ENCODE measurements at regions not wholly inside any gene's neighbourhood (a gene's known extent, or its start where the extent isn't known, plus 50 kb on each side); places are given as distances from the start of the nearest gene placed in this dataset.
"Not testable (repeated sequence)": the region's sequence is repeated elsewhere in the genome, so short reads cannot be mapped to it uniquely, and the experiment has no call there.

GRCh38 chr9:38892539-38893232 lies 172.8 kb upstream of the FAM240B start:
- TF ChIP-seq, protein P1, sequence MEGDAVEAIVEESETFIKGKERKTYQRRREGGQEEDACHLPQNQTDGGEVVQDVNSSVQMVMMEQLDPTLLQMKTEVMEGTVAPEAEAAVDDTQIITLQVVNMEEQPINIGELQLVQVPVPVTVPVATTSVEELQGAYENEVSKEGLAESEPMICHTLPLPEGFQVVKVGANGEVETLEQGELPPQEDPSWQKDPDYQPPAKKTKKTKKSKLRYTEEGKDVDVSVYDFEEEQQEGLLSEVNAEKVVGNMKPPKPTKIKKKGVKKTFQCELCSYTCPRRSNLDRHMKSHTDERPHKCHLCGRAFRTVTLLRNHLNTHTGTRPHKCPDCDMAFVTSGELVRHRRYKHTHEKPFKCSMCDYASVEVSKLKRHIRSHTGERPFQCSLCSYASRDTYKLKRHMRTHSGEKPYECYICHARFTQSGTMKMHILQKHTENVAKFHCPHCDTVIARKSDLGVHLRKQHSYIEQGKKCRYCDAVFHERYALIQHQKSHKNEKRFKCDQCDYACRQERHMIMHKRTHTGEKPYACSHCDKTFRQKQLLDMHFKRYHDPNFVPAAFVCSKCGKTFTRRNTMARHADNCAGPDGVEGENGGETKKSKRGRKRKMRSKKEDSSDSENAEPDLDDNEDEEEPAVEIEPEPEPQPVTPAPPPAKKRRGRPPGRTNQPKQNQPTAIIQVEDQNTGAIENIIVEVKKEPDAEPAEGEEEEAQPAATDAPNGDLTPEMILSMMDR (IDR thresholded peaks at IDR 0.05), result not testable (repeated sequence)
- TF ChIP-seq POLR2AphosphoS5, EP300 (IDR thresholded peaks at IDR 0.05): not testable (repeated sequence)
